GM12892 (cell line): ENCODE measurements at regions not wholly inside any gene's neighbourhood (a gene's known extent, or its start where the extent isn't known, plus 50 kb on each side); places are given as distances from the start of the nearest gene placed in this dataset.

ENCODE experiments used
- POLR2A ChIP-seq: IDR thresholded peaks from 2 replicates; pipeline ENCODE4 v1.6.1; 2011; ENCODE audit warnings: low read depth, low read length, control low read depth
- POLR2AphosphoS5 ChIP-seq: IDR thresholded peaks from 2 replicates; pipeline ENCODE4 v1.6.1; 2011; ENCODE audit warnings: low read depth, low read length, control low read depth
- TAF1 ChIP-seq: IDR thresholded peaks from 2 replicates; pipeline ENCODE4 v1.6.1; 2011; ENCODE audit warnings: low read depth, mild to moderate bottlenecking, control low read depth, low read length, borderline replicate concordance

GRCh38 chr9:73357607-73358006 is 205.9 kb downstream of the ANXA1 start:
- no peak for TF ChIP-seq POLR2AphosphoS5
- no peak for TF ChIP-seq POLR2A
- TF ChIP-seq TAF1: no peak
